ENCODE measurements at regions not wholly inside any gene's neighbourhood (a gene's known extent, or its start where the extent isn't known, plus 50 kb on each side); places are given as distances from the start of the nearest gene placed in this dataset.

DNA sequence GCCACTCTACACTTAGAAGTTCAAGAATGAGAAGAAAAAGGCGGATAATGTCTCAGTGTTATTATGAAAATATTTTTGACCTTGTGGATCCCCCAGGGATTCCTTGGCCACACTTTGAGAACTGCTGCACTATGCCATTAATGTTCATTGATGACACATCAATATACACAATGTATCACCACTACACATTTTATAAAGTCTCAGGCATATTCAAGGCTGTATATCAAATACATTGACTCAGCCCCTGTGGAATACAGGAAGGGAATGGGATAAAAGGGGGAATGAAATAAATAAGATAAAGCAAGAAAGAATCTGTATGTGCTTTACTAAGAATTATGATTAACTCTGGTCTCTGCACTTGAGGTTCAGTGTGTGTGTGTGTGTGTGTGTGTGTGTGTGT is 69.1 kb downstream of the INHBB start:
- Mint-ChIP-seq H3K4me3 (ENCODE audit: unreplicated experiment) (no peak overlapping the region), H3K27ac (ENCODE audit: unreplicated experiment) (no peak overlapping the region), H3K36me3 (ENCODE audit: low read depth) (peaks cover 7% of the 10 kb centered on the region), H3K27me3 (ENCODE audit: low read depth) (peaks cover 31% of the 10 kb centered on the region), H3K4me1 (ENCODE audit: low read depth) (no peaks in the 10 kb centered on the region), H3K9me3 (ENCODE audit: low read depth) (peaks cover 19% of the 10 kb centered on the region)
- DNase-seq (ENCODE audit: low spot score) = no peak
- TF ChIP-seq, protein P1, sequence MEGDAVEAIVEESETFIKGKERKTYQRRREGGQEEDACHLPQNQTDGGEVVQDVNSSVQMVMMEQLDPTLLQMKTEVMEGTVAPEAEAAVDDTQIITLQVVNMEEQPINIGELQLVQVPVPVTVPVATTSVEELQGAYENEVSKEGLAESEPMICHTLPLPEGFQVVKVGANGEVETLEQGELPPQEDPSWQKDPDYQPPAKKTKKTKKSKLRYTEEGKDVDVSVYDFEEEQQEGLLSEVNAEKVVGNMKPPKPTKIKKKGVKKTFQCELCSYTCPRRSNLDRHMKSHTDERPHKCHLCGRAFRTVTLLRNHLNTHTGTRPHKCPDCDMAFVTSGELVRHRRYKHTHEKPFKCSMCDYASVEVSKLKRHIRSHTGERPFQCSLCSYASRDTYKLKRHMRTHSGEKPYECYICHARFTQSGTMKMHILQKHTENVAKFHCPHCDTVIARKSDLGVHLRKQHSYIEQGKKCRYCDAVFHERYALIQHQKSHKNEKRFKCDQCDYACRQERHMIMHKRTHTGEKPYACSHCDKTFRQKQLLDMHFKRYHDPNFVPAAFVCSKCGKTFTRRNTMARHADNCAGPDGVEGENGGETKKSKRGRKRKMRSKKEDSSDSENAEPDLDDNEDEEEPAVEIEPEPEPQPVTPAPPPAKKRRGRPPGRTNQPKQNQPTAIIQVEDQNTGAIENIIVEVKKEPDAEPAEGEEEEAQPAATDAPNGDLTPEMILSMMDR (IDR thresholded peaks at IDR 0.05) = no peak

DNA sequence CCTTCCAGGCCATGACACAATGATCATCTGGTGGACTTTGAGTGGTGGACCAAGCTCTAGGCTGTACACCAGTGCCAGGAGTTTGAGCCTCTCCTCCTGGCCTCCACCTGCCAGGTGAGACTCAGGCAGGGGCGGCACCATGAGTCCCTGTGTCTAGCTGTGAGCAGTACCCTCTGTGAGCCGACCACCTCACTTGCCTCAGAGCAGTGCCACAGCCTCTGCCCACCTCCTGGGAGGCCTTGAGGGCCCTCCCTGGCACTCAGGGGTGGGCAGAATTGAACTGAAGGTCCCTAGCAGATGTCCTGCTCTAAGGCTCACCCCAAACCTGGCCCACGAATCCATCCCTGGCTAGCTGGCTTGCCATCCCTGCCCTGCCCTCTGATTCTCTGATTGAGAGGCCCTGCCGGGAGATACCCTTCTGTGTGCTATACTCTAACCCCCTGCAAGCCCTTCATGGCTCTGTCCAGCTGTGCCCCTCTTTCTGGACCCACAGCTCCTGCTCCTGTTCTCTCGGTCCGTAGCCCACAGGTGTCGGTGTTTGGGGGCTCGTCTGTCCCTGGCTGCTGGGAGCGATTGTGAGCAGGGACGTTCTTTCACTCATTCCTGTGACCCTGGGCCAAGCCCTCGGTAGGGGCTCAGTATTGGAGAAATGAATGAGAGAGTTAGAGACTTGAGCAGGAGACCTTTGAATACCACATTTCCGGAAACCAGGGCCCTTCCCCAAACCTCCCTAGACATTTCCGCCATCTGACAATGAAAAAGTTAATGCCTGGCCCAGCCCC is 70.0 kb downstream of the INHBB start:
- no peak for DNase-seq (ENCODE audit: low spot score)
- H3K27me3 Mint-ChIP-seq (ENCODE audit: low read depth) = peaks cover 36% of the 10 kb centered on the region
- H3K9me3 Mint-ChIP-seq (ENCODE audit: low read depth) = peaks cover 15% of the 10 kb centered on the region
- H3K36me3 Mint-ChIP-seq (ENCODE audit: low read depth) = peaks cover 7% of the 10 kb centered on the region
- H3K27ac Mint-ChIP-seq (ENCODE audit: unreplicated experiment) = no peak overlapping the region
- H3K4me3 Mint-ChIP-seq (ENCODE audit: unreplicated experiment) = no peak overlapping the region
- TF ChIP-seq, protein P1 (IDR thresholded peaks at IDR 0.05) = no peak
- no peaks in the 10 kb centered on the region for H3K4me1 Mint-ChIP-seq (ENCODE audit: low read depth)

DNA sequence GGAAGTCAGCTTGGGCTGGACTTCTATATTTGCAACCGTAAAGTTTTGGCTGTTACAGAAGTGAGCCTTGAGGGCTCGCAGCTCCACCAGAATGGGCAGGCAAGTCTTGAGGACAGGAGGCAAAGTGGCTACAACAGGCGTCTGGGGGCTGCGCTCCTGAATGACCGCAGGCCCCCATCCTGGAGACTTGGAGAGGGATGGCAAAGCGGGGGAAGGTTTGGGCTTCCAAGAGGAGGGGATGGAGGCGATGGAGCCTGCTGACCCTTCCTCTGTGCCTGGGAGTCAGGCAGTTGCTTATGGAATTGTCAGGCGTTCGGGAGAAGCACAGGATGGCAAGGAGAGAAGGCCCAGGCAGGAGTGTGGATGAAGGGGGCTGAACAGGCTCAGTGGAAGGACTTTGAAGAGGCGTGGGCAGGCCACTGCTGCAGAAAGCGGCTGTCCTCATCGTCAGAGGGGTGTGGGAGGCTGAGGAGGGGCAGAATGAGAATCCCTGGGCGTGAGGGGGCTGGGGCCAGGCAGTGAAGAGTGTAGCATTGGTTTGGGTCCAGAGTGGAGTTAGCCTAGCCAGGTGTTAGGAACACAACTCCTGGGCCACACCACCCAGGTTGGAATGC is 72.3 kb downstream of the INHBB start:
- H3K27me3 Mint-ChIP-seq (ENCODE audit: low read depth) = peaks cover 37% of the 10 kb centered on the region
- H3K4me3 Mint-ChIP-seq (ENCODE audit: unreplicated experiment) = no peak overlapping the region
- no peak for DNase-seq (ENCODE audit: low spot score)
- H3K36me3 Mint-ChIP-seq (ENCODE audit: low read depth) = peaks cover 2% of the 10 kb centered on the region
- no peak overlapping the region for H3K27ac Mint-ChIP-seq (ENCODE audit: unreplicated experiment)
- H3K9me3 Mint-ChIP-seq (ENCODE audit: low read depth) = no peaks in the 10 kb centered on the region
- TF ChIP-seq, protein P1 (IDR thresholded peaks at IDR 0.05) = no peak
- H3K4me1 Mint-ChIP-seq (ENCODE audit: low read depth) = no peaks in the 10 kb centered on the region

DNA sequence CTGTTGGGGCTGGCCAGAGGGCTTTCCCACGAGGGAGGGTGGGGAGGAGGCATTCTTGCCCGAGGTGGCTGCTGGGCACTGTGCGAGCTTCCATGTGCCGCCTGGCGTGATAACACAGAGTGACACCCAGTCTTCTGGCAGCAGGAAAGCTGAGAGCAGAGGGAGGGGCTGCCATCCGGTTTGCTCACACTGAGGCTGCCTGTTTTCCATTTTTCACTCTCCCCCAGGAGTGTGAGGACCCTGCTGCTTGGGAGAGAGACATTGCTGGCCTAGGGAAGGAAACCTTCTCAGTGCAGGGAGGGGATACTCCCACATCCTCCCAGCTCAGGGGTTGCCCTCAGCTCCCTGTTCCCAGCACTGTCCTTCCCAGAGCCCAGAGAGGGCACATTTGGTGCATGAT is 73.1 kb downstream of the INHBB start:
- Mint-ChIP-seq H3K9me3 (ENCODE audit: low read depth) (no peaks in the 10 kb centered on the region), H3K4me1 (ENCODE audit: low read depth) (no peaks in the 10 kb centered on the region), H3K36me3 (ENCODE audit: low read depth) (peaks cover 2% of the 10 kb centered on the region), H3K4me3 (ENCODE audit: unreplicated experiment) (no peak overlapping the region), H3K27ac (ENCODE audit: unreplicated experiment) (no peak overlapping the region), H3K27me3 (ENCODE audit: low read depth) (peaks cover 44% of the 10 kb centered on the region)
- TF ChIP-seq, protein P1 (IDR thresholded peaks at IDR 0.05) = no peak
- peak; percentile 57 for DNase-seq (ENCODE audit: low spot score)

DNA sequence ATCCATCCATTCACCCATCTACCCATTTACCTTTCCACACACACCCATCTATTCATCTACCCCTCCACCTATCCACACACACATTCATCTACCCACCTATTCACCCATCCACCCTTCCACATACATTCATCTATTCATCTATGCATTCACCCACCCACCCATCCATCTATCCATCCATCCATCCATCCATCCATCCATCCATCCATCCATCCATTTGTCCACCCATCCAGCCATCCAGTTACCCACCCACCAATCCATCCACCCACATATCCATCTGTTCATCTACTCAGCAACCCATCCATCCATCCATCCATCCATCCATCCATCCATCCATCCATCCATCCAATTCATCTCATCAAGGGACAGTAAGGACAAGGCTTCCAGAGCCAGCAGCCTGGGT is 74.0 kb downstream of the INHBB start:
- Mint-ChIP-seq H3K27ac (ENCODE audit: unreplicated experiment) (no peak overlapping the region), H3K9me3 (ENCODE audit: low read depth) (no peaks in the 10 kb centered on the region), H3K4me1 (ENCODE audit: low read depth) (no peaks in the 10 kb centered on the region), H3K36me3 (ENCODE audit: low read depth) (peaks cover 2% of the 10 kb centered on the region), H3K27me3 (ENCODE audit: low read depth) (peaks cover 49% of the 10 kb centered on the region), H3K4me3 (ENCODE audit: unreplicated experiment) (no peak overlapping the region)
- no peak for DNase-seq (ENCODE audit: low spot score)
- TF ChIP-seq, protein P1 (IDR thresholded peaks at IDR 0.05) = no peak
